ENCODE measurements at regions not wholly inside any gene's neighbourhood (a gene's known extent, or its start where the extent isn't known, plus 50 kb on each side); places are given as distances from the start of the nearest gene placed in this dataset.

GRCh38 chr6:100271625-100272024, 193.1 kb downstream of the SIM1 start:
- no peak overlapping the region for H3K27ac ChIP-seq
- no peak for DNase-seq (ENCODE audit: low spot score)
- ChIA-PET POLR2A (ENCODE audit: low non-redundant PET) (no interaction called here), CTCF (no interaction called here)
- no peak for TF ChIP-seq CTCF (conservative IDR thresholded peaks at IDR 0.05; ENCODE audit: low read depth)

DNA sequence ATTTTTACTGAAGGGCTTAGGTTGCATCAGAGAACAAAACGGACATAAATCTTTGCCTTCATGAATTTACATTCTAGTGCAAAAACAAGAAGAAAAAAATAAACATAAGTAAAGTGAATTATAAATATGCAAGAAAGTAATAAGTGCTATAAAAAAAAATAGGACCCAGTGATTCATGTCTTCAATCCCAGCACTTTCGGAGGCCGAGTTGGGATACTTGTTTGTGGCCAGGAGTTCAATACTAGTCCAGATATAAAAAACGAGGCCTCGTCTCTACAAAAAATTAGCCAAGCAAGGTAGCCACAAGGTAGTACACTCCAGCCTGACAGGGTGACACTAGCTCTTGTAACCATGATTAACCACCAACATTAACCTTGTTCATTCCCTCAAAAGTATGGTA, 193.5 kb downstream of the SIM1 start:
- ChIA-PET CTCF (no interaction called here), POLR2A (ENCODE audit: low non-redundant PET) (no interaction called here)
- no peak for TF ChIP-seq CTCF (conservative IDR thresholded peaks at IDR 0.05; ENCODE audit: low read depth)
- no peak for DNase-seq (ENCODE audit: low spot score)
- H3K27ac ChIP-seq, result no peak overlapping the region

DNA sequence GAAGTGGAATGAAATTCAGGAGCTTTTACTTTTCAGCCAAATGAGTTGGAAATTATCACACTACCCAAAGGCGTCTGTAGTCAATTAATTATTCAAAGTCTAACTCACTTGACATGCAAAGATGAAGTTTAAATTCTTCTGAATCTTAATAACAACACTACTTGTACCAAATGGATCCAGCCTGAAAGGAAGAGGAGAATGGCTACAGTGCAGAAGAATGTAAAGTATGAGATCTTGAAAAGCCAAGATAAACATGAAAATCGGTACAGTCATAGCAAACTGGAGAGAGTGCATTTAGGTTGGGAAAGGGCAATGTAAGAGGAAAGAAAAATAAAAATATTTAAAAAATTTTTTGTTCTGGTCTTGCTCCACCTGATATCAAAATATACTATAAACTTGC, 195.5 kb downstream of the SIM1 start:
- no peak for DNase-seq (ENCODE audit: low spot score)
- ChIA-PET POLR2A (ENCODE audit: low non-redundant PET) (no interaction called here), CTCF (no interaction called here)
- no peak for TF ChIP-seq CTCF (conservative IDR thresholded peaks at IDR 0.05; ENCODE audit: low read depth)
- H3K27ac ChIP-seq, result no peak overlapping the region

DNA sequence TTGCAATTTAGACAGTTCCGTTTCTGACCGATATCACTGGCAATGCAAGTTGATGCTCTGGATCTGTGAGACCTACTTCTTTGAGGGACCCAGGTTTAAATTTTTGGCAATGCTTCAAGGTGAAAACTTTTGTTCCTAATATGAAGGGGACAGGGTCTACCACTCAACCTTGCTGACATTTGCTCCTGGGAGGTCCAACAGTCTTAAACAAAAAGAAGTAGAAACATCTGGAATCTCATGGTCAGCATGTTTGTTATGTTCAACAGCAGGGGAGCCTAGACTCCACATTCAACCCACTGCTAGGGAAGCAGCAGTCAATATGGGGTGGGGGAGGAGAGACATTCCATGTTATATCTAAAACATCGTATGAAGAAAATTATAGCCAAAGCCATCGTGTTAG, 196.4 kb downstream of the SIM1 start:
- ChIA-PET POLR2A (ENCODE audit: low non-redundant PET) (no interaction called here), CTCF (no interaction called here)

GRCh38 chr6:100267721-100268123, 197.0 kb downstream of the SIM1 start:
- no peak for TF ChIP-seq CTCF (conservative IDR thresholded peaks at IDR 0.05; ENCODE audit: low read depth)
- no peak for DNase-seq (ENCODE audit: low spot score)
- CTCF ChIA-PET, result no interaction called here
- POLR2A ChIA-PET (ENCODE audit: low non-redundant PET), result no interaction called here
- no peak overlapping the region for H3K27ac ChIP-seq

More for the DNA sequence above, 196.4 kb downstream of the SIM1 start:
- no peak for TF ChIP-seq CTCF (conservative IDR thresholded peaks at IDR 0.05; ENCODE audit: low read depth)
- no peak overlapping the region for H3K27ac ChIP-seq
- no peak for DNase-seq (ENCODE audit: low spot score)

DNA sequence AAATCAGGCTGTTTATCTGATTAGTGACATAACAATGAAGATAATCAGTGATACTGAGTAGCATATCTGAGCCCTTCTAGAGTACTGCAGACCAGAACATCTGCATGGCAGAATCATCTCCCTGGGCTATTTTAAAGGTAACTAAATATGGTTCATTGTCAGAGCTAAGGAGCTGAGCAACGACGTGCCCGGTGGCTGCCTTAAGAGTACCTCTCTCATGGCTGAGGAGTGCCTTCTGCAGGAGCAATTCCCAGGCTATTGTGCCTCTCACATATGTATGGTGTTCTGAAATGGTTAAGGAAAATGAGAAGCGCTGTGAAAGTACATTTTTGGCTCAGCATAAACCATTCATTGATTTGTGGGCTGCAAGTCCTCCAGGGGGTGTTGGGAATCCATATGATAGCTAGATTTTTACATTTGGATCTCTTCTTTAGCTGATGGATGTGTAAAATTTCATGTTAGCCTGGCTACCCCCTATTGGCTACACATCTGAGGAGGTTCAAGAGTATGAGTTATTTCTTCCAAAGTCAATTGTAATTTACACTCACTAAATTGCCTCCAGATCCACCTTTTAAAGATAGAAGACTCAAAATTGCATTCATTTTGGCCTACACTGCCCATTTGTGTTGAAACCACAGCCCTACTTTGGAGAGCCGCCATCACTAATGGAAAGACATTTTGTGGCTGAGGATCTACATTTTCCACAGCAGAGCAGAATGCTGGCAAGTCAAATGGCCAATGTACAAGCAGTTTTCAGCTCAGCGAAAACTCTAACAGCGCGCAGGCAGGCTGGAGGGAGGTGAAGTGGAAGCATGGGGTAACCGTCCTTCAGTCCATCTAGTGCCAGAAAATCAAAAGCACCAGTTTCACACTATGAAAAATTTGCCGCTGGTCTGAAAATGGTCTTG, 198.0 kb downstream of the SIM1 start:
- TF ChIP-seq CTCF (conservative IDR thresholded peaks at IDR 0.05; ENCODE audit: low read depth), result no peak
- CTCF ChIA-PET, result interaction anchor here (0.6 kb wide), 1 partner anchor 94 kb away, joined by 3 read pairs; no protein-coding TSS in a partner anchor
- POLR2A ChIA-PET (ENCODE audit: low non-redundant PET), result no interaction called here
- no peak for DNase-seq (ENCODE audit: low spot score)
- no peak overlapping the region for H3K27ac ChIP-seq
